Brain microvascular endothelial cell (primary cell): ENCODE measurements at regions not wholly inside any gene's neighbourhood (a gene's known extent, or its start where the extent isn't known, plus 50 kb on each side); places are given as distances from the start of the nearest gene placed in this dataset.
A peak's percentile ranks its signal among the peaks of the same experiment; 100 is the strongest.

Experiments
- DNase-seq: peaks from one replicate; pipeline ENCODE4 v3.0.0-alpha.2; 2020
- H3K27ac ChIP-seq: fragments of 250-450 bp; sonication (Bioruptor Pico); 2 replicates; pipeline ENCODE4 v1.5.1; 2020; ENCODE audit warnings: mild to moderate bottlenecking, moderate library complexity
- H3K27me3 ChIP-seq: fragments of 250-450 bp; sonication (Bioruptor Pico); replicated peaks from 2 replicates; pipeline ENCODE4 v1.5.1; 2020; ENCODE audit warnings: mild to moderate bottlenecking
- H3K36me3 ChIP-seq: fragments of 250-450 bp; sonication (Bioruptor Pico); replicated peaks from 2 replicates; pipeline ENCODE4 v1.5.1; 2020; ENCODE audit warnings: mild to moderate bottlenecking
- H3K4me3 ChIP-seq: 2 replicates; pipeline ENCODE4 v1.5.1; 2011; ENCODE audit warnings: low read depth, mild to moderate bottlenecking, control low read depth, low read length, moderate library complexity
- in situ Hi-C: cut with HindIII; loops from 2 replicates; pipeline ENCODE4 v1.10.0; 2017; ENCODE audit warnings: low sequenced_read_pairs, low pct_ligation_motif_present
- TF ChIP-seq, protein P1 (sequence below): IDR thresholded peaks from 2 replicates; pipeline ENCODE4 v1.5.1; 2011; ENCODE audit warnings: low read depth, mild to moderate bottlenecking, moderate library complexity, low read length, control low read depth, inconsistent platforms; ENCODE audit errors: missing control alignments

DNA sequence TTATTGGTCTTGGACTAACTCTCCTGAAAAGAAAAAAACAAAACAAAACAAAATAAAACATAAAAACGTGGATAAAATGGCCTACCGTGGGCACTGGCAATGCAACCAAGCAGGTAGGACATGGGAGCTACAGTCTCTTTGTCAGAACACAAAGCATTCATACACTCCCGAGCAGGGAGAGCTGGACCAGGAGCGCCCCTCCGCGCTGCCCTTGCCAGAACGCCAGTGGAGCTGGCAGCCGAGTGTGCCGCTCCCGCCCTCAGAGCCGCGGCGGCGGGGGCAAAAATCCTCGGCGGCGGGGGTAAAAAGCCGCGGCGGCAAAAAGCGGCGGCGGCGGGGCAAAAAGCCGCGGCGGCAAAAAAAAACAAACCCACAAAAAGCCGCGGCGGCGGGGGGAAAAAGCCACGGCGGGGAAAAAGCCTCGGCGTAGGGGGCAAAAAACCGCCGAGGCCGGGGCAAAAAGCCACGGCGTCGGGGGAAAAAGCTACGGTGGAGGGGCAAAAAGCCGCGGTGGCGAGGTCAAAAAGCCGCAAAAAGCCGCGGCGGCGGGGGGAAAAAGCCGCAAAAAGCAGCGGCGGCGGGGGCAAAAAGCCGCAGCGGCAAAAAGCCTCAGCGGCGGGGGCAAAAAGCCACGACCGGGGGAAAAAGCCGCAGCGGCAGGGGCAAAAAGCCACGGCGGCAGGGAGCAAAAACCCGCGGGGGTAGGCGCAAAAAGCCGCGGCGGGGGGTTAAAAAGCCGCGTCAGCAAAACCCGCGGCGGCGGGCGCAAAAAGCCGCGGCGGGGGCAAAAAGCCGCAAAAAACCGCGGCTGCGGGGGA is 418.1 kb downstream of the ZNF716 start:
- in situ Hi-C loops: no loop called here
- H3K27ac ChIP-seq: no peak overlapping the region
- TF ChIP-seq, protein P1, sequence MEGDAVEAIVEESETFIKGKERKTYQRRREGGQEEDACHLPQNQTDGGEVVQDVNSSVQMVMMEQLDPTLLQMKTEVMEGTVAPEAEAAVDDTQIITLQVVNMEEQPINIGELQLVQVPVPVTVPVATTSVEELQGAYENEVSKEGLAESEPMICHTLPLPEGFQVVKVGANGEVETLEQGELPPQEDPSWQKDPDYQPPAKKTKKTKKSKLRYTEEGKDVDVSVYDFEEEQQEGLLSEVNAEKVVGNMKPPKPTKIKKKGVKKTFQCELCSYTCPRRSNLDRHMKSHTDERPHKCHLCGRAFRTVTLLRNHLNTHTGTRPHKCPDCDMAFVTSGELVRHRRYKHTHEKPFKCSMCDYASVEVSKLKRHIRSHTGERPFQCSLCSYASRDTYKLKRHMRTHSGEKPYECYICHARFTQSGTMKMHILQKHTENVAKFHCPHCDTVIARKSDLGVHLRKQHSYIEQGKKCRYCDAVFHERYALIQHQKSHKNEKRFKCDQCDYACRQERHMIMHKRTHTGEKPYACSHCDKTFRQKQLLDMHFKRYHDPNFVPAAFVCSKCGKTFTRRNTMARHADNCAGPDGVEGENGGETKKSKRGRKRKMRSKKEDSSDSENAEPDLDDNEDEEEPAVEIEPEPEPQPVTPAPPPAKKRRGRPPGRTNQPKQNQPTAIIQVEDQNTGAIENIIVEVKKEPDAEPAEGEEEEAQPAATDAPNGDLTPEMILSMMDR: no peak
- H3K27me3 ChIP-seq: no peaks in the 10 kb centered on the region
- no peak for DNase-seq
- H3K4me3 ChIP-seq: peak overlapping the region; percentile 12
- H3K36me3 ChIP-seq: no peaks in the 10 kb centered on the region

DNA sequence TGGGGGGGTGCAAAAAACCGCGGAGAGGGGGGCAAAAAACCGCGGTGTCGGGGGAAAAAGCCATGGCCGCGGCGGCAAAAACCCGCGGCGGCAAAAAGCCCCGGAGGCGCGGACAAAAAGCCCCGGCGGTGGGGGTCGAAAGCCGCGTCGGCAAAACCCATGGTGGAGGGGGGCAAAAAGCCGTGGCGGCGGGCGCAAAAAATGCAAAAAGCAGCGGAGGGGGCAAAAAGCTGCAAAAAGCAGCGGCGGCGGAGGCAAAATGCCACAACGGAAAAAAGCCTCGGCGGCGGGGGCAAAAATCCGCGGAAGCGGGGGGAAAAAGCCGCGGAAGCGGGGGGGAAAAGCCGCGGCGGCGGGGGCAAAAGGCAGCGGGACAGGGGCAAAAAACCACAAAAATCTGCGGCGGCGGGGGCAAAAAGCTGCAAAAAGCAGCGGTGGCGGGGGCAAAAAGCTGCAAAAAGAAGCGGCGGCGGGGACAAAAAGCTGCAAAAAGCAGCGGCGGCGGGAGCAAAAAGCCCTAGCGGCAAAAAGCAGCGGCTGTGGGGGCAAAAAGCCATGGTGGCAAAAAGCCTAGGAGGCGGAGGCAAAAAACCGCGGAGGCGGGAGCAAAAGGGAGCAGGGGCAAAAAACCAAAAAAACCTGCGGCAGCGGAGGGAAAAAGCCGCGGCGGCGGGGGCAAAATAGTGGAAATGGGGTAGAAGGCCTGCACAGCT is 418.9 kb downstream of the ZNF716 start:
- H3K4me3 ChIP-seq: no peak overlapping the region
- in situ Hi-C loops: no loop called here

More for the DNA sequence above, 418.9 kb downstream of the ZNF716 start:
- no peak overlapping the region for H3K27ac ChIP-seq
- TF ChIP-seq, protein P1: no peak
- no peaks in the 10 kb centered on the region for H3K27me3 ChIP-seq
- DNase-seq: no peak
- H3K36me3 ChIP-seq: no peaks in the 10 kb centered on the region
